Caki2 (cell line): ENCODE measurements at regions not wholly inside any gene's neighbourhood (a gene's known extent, or its start where the extent isn't known, plus 50 kb on each side); places are given as distances from the start of the nearest gene placed in this dataset.
"Not testable (repeated sequence)": the region's sequence is repeated elsewhere in the genome, so short reads cannot be mapped to it uniquely, and the experiment has no call there.

ENCODE experiments used
- DNase-seq: peaks from one replicate; pipeline ENCODE4 v3.0.0-alpha.2; 2015; ENCODE audit warnings: low read depth
- in situ Hi-C: cut with HindIII; loops from 2 replicates; pipeline ENCODE4 v1.10.0; 2016; ENCODE audit warnings: low sequenced_read_pairs, low pct_unique_long_range_greater_than_20kb, mixed read lengths

DNA sequence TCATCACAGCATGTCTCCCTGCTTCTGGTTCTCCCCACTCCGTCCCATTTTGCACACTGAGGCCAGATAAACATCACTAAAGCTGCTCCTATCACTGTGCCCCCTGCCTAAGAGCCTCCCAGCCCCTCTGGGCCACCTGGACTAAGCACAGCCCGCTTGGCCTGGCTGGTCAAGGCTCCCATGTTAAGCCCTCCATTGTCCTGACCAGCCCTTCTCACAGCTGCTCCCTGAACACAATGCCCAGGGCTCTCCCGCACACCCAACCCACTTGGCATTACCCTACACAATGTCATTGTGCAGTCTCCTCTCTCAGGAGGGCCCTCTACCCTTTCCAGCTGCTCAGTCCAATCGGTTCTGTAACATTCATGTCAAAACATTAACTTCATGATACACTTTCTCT, 133.4 kb downstream of the NUFIP1 start:
- no peak for DNase-seq
- in situ Hi-C loops: no loop called here

DNA sequence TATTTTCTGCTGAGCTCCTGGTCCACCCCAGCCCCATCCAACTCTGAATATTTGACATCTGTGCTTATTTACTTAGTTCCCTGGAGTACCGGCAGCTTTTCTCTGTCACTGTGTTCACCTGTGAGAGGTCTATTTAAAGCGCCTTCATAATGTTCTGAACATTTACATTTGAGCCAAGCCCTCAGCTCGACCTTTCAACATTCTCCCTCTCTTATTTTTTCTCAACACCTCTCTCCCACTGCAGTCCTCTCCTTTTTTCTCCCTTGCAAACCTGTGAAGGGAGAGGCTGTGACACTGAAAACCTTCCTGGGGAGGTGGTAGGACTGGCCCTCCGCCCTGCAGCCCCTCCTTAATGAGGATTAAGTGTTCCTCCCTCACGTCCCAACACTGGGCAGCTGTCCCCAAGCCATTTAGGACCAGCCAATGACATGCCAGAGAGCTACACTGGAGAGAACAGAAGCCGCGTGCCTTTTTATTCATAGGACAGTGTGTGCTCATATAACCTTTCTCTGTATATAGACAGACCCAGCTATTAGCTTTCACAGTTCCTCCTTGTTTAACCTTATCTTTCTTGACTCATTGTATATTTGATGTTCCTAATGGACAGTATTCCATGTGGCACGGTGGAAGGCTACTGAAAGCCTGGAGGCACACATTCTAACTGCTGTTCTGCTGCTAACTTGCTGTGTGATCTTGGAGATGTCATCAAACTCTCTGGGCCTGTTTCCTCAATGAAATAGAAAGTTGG, 134.8 kb downstream of the NUFIP1 start:
- in situ Hi-C loops: no loop called here
- DNase-seq: no peak

DNA sequence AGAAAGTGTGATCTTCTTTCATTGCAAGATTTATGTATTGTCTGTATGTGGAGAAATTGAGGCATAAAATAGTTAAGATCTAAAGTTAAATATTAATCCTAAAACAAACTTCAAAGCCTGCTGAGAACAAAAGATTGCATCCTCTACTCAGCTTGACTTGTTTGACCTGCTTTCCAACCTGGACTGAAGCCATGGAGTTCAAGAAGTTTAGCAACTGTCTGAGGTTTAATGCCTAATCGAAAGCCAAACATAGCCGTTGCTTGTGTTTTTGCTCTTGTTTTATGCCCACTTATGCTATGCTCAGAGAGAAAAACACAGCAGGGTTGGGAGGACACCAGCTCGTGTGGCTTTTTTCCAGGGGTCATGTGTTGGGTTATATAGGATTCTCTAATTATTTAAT, 135.6 kb downstream of the NUFIP1 start:
- DNase-seq: peak; percentile 71
- in situ Hi-C loops: no loop called here

DNA sequence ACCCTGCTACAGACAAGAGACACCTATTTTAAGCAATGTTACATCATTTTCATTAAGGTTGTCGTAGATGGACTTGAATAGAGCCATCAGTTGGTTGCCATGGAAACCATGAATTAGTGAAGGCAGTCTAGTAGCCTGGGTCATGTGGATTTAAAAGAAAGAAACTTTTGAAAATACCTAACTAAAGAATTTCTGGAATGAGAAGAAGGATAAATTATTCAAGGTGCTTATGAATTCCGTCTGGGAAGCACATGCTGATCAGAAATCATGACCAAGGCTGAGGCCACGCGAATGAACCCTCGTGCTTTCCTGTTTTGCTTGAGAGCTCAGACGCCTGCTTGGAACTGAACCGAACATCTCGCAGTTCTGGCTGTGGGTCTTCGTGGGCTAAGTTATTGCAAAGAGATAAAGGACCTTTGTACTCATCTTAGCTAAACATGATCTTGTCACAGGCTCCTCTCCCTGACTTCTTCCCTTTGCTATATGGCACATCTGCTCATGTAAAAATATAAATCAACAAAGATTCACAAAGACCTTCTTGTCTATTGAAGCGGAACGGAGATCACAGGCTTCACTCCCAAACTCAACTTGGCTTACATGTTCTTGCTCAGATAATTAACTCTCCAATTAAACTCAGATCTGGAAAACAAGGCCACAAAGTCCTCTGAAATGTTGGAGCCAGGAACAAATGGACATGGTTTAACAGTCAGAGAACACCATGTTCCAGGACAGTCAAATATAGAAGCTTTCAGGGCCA, 140.2 kb downstream of the NUFIP1 start:
- in situ Hi-C loops: no loop called here
- peak; percentile 65 for DNase-seq

DNA sequence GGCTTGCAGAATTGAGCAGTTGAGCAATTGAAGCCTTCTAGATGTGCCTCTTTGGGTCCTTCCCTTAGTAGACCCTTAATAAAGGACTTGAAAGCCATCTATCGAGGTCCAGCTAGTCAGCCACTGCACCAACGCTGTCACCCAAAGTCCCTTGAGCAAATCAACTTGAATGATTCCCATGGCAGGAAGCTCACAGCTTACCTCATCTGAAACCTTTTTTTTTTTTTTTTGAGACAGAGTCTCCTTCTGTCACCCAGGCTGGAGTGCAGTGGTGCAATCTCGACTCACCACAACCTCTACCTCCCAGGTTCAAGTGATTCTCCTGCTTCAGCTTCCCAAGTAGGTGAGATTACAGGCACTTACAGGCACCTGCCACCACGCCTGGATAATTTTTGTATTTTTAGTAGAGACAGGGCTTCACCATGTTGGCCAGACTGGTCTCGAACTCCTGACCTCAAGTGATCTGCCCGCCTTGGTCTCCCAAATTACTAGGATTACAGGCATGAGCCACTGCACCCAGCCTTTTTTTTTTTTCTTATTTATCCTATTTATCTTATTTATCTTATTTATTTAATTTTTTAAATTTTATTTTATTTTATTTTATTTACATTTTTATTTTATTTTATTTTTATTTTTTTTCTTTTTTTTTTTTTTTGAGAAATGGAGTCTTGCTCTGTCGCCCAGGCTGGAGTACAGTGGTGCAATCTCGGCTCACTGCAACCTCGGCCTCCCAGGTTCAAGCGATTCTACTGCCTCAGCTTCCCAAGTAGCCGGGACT, 143.8 kb downstream of the NUFIP1 start:
- in situ Hi-C loops, DNase-seq: not testable (repeated sequence)

DNA sequence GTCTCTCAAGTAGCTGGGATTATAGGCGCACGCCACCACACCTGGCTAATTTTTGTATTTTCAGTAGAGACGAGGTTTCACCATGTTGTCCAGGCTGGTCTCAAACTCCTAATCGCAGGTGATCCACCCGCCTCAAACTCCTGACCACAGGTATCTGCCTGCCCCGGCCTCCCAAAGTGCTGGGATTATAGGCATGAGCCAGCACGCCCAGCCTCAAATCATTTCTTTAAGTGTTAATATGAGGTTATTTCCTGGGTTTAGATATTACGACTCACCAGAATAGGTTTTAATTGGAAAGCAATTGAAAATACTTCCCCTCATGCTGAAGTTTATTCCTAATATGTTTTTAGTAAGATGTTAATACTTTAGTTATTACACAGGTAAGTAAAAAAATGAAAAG, 144.5 kb downstream of the NUFIP1 start:
- DNase-seq: no peak
- in situ Hi-C loops: no loop called here

DNA sequence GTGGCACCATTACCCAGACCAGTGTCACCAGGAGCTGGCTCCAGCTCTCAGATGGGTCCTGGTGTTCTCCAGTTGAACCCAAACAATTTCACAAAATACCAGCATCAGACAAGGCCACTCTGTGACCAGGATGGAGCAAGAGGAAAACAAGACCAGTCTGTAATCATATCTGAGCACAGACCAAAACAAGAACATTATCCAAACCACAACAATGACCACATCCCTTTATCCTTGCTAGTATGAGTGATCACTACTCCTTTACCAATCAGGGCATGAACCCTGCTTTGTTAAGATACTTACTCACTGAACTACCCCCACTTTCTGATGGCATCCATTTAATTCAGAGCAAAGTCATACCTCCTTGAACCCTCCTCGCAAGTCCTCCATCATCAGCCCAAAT, 145.9 kb downstream of the NUFIP1 start:
- in situ Hi-C loops: no loop called here
- no peak for DNase-seq

DNA sequence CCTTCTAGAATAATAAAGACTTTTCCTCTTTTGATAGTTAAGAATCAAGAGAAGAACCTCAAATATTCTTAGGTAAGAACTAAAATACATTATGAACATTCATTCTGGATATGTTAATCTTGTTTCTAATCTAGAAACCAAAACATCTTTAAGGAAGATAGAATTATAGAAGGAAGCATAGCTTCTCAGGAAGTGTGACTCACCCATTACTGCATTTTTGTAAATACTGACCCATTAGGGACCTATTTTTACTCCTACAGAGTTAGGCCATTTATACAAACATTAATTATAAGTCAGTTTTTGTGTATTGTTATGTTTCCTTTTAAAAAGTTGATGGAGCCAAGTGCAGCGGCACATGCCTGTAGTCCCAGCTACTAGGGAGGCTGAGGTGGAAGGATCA, 147.1 kb downstream of the NUFIP1 start:
- DNase-seq: no peak
- in situ Hi-C loops: no loop called here

DNA sequence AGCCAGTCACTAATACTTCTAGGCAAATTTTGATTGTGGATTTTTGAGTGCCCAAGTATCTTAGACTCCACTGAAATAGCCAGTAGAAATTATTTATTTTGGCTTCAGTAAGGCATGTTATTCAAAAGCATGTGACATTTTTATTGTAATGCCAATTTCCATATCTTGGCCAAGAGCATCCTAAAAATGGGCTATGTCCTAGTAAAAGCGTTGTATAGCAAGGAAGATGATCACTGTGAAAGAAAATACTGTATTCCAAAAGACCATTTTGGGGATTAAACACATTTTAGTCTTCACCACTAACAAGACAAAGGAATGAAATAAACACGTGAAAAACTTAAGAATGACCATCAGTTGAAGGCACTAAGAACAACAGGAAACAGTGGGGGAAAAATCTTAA, 149.1 kb downstream of the NUFIP1 start:
- in situ Hi-C loops: no loop called here
- no peak for DNase-seq

DNA sequence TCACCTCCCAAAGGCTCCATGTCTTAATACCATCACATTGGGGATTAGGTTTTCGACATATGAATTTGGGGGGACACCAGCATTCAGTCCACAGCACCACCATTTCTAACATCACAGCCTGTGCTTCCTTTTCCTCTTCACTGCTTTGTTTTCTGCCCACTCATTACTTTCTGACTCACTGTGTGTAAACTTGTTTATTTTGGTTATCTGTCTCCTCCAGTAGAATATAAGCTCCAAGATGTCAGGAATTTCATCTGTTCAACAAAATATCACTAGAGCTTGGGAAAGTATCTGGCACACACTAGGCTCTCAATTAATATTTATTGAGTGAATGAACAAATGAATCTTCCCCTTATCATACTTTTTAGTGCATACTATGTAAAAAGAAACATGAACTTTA, 152.0 kb downstream of the NUFIP1 start:
- DNase-seq: no peak
- in situ Hi-C loops: no loop called here

DNA sequence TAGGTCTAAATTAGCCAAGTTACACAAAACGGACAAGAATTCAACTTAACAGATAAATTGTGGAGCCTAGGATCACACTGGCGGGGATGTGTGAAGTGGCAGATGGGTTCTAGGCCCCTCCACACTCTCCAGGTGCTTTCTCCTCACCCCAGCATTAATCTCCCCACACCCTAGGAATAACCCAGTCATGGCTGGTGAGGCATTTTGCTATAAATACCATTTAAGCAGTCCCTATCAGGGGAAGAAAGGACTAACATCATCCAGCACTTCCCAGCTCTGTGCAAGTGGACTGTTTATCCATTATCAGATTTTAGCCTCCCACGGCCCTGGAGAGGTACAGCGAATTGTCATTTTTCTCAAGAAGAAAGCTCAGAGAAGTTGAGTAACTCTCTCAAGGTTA, 154.9 kb downstream of the NUFIP1 start:
- DNase-seq: no peak
- in situ Hi-C loops: no loop called here

DNA sequence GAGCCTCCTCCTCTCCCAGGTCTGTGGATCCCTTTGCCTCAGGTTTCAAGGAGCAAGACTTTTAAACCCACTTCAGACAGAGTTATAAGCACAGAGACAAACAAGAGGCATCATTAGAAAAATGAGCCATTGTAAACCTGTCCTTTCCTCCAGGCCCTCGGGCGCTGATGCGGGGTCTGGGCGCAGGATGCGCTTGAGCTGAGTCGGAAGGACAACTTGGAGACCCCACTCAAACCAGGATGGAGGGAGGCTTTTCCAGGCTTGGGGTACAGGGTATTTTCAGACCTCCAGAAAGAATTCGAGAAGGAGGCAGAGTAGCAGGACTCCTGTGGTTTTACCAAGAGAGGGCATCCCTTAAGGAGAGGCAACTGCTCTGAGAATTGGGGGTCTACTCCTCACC, 155.6 kb downstream of the NUFIP1 start:
- in situ Hi-C loops: no loop called here
- no peak for DNase-seq

DNA sequence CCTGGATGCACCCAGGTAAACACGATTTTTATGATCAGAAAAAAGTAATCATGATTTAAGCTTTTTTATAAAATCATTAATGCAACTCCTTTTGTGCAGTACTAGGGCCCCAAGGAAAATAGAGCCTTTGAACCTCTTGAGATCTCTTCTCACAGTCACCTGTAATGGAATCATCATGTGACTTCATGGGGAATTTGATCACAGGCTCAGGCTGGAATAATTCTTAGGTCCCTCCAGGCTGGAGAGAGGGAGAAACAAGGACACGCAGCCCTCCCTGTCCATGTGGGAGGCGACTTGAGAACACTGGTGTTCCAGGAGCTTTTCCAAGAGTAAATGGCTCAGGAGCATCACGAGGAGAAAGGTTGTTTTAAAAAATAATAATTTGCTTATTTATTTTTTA, 156.1 kb downstream of the NUFIP1 start:
- in situ Hi-C loops: no loop called here
- DNase-seq: no peak

DNA sequence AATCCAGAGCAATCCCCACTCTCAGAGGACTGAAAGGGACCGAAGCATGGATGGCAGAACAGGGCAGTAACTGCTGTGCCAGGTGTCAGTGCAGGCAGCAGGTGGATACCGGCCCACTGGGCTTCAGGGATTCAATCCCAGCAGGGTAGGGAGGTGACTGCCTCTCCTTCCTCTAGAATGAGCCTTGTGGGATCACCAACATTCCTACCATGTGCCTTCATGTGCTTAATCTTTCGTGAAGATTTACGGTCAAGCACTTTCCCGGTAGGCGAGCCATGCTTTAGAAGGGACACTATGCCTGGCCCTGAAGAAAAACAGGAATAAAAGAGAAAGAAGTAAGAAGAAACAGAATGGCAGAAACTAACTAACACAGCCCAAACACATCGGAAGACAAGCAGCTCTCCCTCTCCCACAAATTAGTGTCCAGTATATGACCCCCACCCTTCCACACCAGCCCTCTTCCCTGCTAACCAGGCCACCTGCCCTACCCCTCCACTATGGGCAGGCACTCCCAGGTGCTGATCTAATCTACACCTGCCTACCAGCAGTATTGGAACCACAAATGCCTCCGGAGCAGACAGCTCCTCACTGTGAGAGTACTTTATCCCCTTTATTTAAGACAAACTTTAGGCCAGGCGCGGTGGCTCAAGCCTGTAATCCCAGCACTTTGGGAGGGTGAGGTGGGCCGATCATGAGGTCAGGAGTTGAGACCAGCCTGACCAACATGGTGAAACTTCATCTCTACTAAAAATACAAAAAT, 162.5 kb downstream of the NUFIP1 start:
- in situ Hi-C loops: no loop called here
- no peak for DNase-seq

DNA sequence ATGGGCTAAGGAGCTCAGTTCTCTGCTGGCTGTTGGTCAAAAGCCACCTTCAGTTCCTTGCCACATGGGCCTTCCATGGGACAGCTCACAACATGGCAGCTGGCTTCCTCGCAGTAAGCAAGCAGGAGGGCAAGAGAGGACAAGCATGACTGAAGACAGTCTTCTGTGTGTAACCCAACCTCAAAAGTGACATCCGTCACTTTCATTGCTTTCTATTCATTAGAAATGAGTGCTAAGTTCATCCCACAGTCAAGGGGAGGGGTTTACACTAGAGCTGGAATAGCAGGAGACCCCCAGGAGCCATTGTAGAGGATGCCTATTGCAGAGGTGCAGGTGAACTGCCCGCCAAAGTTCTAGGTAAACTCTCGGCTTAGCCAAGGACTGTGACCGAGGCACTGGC, 163.3 kb downstream of the NUFIP1 start:
- DNase-seq: no peak
- in situ Hi-C loops: no loop called here

DNA sequence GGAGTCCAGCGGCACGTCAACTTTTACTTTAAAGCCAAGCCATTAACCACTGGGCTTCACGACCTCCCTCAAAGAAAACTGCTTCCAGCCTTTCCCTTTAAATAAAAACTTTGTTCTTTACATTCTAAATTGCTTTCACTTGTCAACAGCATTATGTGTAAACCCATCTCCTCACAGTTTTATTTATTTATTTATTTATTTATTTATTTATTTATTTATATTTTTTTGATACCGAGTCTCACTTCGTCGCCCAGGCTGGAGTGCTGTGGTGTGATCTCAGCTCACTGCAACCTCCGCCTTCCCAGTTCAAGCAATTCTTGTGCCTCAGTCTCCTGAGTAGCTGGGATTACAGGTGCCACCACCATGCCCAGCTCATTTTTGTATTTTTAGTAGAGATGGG, 165.7 kb downstream of the NUFIP1 start:
- DNase-seq, in situ Hi-C loops: not testable (repeated sequence)

DNA sequence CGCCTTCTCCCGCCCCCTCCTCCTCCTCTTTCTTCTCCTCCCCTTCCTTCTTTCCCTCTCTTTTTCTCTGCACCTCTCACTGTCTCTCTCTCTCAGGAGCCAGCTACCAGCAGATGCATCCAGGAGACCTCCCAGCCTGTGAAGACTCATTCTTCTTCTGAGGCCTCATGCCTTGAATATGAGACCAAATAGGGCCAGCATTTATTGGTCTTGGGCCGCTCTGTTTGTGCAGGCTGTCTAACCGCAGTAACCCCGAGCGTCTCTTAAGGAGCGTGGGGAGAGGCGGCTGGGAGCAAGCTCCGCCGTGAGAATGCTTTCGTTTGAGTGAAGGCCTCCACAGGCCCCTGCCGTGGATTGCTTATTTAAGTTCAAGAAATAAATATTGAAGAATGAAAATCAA, 167.0 kb downstream of the NUFIP1 start:
- no peak for DNase-seq
- in situ Hi-C loops: no loop called here

DNA sequence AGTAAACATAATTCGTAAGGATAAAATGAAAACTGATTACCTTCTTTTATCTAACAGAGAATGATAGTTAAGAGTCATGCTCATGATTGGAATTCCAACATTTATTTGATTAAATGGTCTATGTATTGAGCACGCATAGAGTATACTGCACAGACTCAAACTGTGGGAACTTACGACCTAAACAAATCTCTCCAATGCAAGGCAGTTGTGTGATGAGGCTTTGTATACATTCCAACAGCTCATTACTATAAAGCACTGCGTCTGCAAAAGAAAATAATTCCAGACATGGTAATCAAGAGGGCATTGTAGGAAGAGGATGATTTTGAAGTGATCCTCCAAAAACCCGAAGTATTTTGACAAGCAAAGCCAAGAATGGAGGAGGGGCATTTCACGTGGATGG, 169.5 kb downstream of the NUFIP1 start:
- in situ Hi-C loops: no loop called here
- DNase-seq: no peak

DNA sequence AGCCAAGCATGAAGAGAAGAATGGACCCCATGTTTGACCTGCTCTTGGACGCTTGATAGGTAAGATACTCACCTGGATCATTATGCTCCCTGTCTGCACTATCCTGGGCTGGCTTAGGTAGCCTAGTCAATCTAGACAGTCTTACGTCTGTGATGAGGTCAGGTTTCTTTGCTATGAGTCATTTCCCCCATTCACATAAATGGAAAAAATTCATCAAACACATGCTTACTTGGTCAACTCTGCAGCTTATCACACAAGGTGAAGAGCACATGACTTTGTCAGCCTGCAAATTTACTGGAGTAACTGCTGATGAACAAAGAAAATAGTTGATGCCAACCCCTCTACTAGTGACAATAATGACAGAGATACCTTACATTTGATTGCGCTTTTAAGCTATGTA, 170.0 kb downstream of the NUFIP1 start:
- peak; percentile 65 for DNase-seq
- in situ Hi-C loops: no loop called here
